ENCODE measurements at regions not wholly inside any gene's neighbourhood (a gene's known extent, or its start where the extent isn't known, plus 50 kb on each side); places are given as distances from the start of the nearest gene placed in this dataset.

GRCh38 chr22:34966980-34967565 lies 98.9 kb upstream of the ISX start:
- no peak for FAIRE-seq
- no peak for TF ChIP-seq POLR2A (IDR thresholded peaks at IDR 0.05; ENCODE audit: low read depth, low read length)
- TF ChIP-seq POLR2AphosphoS5 (IDR thresholded peaks at IDR 0.05; ENCODE audit: low read depth, low read length): no peak
- TF ChIP-seq TAF1 (IDR thresholded peaks at IDR 0.05; ENCODE audit: borderline replicate concordance, low read depth, low read length): no peak
- DNase-seq (ENCODE audit: insufficient read length): no peak

- TF ChIP-seq POLR2AphosphoS5 (IDR thresholded peaks at IDR 0.05; ENCODE audit: low read depth, low read length) (no peak), TAF1 (IDR thresholded peaks at IDR 0.05; ENCODE audit: borderline replicate concordance, low read depth, low read length) (no peak), POLR2A (IDR thresholded peaks at IDR 0.05; ENCODE audit: low read depth, low read length) (no peak)
- no peak for DNase-seq (ENCODE audit: insufficient read length)
Measured at GRCh38 chr22:34969001-34969790, 96.8 kb upstream of the ISX start.

GRCh38 chr22:34971456-34971855 lies 94.5 kb upstream of the ISX start:
- TF ChIP-seq POLR2A (IDR thresholded peaks at IDR 0.05; ENCODE audit: low read depth, low read length): no peak
- no peak for TF ChIP-seq POLR2AphosphoS5 (IDR thresholded peaks at IDR 0.05; ENCODE audit: low read depth, low read length)
- no peak for TF ChIP-seq TAF1 (IDR thresholded peaks at IDR 0.05; ENCODE audit: borderline replicate concordance, low read depth, low read length)
- FAIRE-seq (no peak), DNase-seq (ENCODE audit: insufficient read length) (no peak)

More at GRCh38 chr22:34969001-34969790, 96.8 kb upstream of the ISX start:
- FAIRE-seq: no peak

GRCh38 chr22:34972191-34972897 lies 93.6 kb upstream of the ISX start:
- FAIRE-seq: no peak
- no peak for TF ChIP-seq POLR2AphosphoS5 (IDR thresholded peaks at IDR 0.05; ENCODE audit: low read depth, low read length)
- no peak for TF ChIP-seq POLR2A (IDR thresholded peaks at IDR 0.05; ENCODE audit: low read depth, low read length)
- TF ChIP-seq TAF1 (IDR thresholded peaks at IDR 0.05; ENCODE audit: borderline replicate concordance, low read depth, low read length): no peak
- no peak for DNase-seq (ENCODE audit: insufficient read length)

GRCh38 chr22:34973016-34973415 lies 92.9 kb upstream of the ISX start:
- DNase-seq (ENCODE audit: insufficient read length): no peak
- no peak for FAIRE-seq
- TF ChIP-seq POLR2A (IDR thresholded peaks at IDR 0.05; ENCODE audit: low read depth, low read length) (no peak), POLR2AphosphoS5 (IDR thresholded peaks at IDR 0.05; ENCODE audit: low read depth, low read length) (no peak), TAF1 (IDR thresholded peaks at IDR 0.05; ENCODE audit: borderline replicate concordance, low read depth, low read length) (no peak)

GRCh38 chr22:34973926-34974325 lies 92.0 kb upstream of the ISX start:
- FAIRE-seq (no peak), DNase-seq (ENCODE audit: insufficient read length) (no peak)
- no peak for TF ChIP-seq POLR2AphosphoS5 (IDR thresholded peaks at IDR 0.05; ENCODE audit: low read depth, low read length)
- no peak for TF ChIP-seq POLR2A (IDR thresholded peaks at IDR 0.05; ENCODE audit: low read depth, low read length)
- no peak for TF ChIP-seq TAF1 (IDR thresholded peaks at IDR 0.05; ENCODE audit: borderline replicate concordance, low read depth, low read length)

- no peak for TF ChIP-seq POLR2A (IDR thresholded peaks at IDR 0.05; ENCODE audit: low read depth, low read length)
- no peak for TF ChIP-seq POLR2AphosphoS5 (IDR thresholded peaks at IDR 0.05; ENCODE audit: low read depth, low read length)
- TF ChIP-seq TAF1 (IDR thresholded peaks at IDR 0.05; ENCODE audit: borderline replicate concordance, low read depth, low read length): no peak
- FAIRE-seq (no peak), DNase-seq (ENCODE audit: insufficient read length) (no peak)
Measured at GRCh38 chr22:34975721-34976120, 90.2 kb upstream of the ISX start.

GRCh38 chr22:34976474-34976873 lies 89.5 kb upstream of the ISX start:
- FAIRE-seq (no peak), DNase-seq (ENCODE audit: insufficient read length) (no peak)
- TF ChIP-seq POLR2AphosphoS5 (IDR thresholded peaks at IDR 0.05; ENCODE audit: low read depth, low read length): no peak
- no peak for TF ChIP-seq POLR2A (IDR thresholded peaks at IDR 0.05; ENCODE audit: low read depth, low read length)
- no peak for TF ChIP-seq TAF1 (IDR thresholded peaks at IDR 0.05; ENCODE audit: borderline replicate concordance, low read depth, low read length)

GRCh38 chr22:34976886-34977285 lies 89.1 kb upstream of the ISX start:
- no peak for DNase-seq (ENCODE audit: insufficient read length)
- FAIRE-seq: no peak
- TF ChIP-seq TAF1 (IDR thresholded peaks at IDR 0.05; ENCODE audit: borderline replicate concordance, low read depth, low read length): no peak
- no peak for TF ChIP-seq POLR2A (IDR thresholded peaks at IDR 0.05; ENCODE audit: low read depth, low read length)
- TF ChIP-seq POLR2AphosphoS5 (IDR thresholded peaks at IDR 0.05; ENCODE audit: low read depth, low read length): no peak

- no peak for FAIRE-seq
- TF ChIP-seq POLR2A (IDR thresholded peaks at IDR 0.05; ENCODE audit: low read depth, low read length): no peak
- no peak for TF ChIP-seq TAF1 (IDR thresholded peaks at IDR 0.05; ENCODE audit: borderline replicate concordance, low read depth, low read length)
- no peak for TF ChIP-seq POLR2AphosphoS5 (IDR thresholded peaks at IDR 0.05; ENCODE audit: low read depth, low read length)
- no peak for DNase-seq (ENCODE audit: insufficient read length)
Measured at GRCh38 chr22:34986523-34986922, 79.4 kb upstream of the ISX start.

- FAIRE-seq: no peak
- DNase-seq (ENCODE audit: insufficient read length): no peak
- TF ChIP-seq POLR2AphosphoS5 (IDR thresholded peaks at IDR 0.05; ENCODE audit: low read depth, low read length) (no peak), POLR2A (IDR thresholded peaks at IDR 0.05; ENCODE audit: low read depth, low read length) (no peak)
Measured at GRCh38 chr22:34992672-34993071, 73.3 kb upstream of the ISX start.

Measured in GM12892 (cell line).